ENCODE measurements at regions not wholly inside any gene's neighbourhood (a gene's known extent, or its start where the extent isn't known, plus 50 kb on each side); places are given as distances from the start of the nearest gene placed in this dataset.

DNA sequence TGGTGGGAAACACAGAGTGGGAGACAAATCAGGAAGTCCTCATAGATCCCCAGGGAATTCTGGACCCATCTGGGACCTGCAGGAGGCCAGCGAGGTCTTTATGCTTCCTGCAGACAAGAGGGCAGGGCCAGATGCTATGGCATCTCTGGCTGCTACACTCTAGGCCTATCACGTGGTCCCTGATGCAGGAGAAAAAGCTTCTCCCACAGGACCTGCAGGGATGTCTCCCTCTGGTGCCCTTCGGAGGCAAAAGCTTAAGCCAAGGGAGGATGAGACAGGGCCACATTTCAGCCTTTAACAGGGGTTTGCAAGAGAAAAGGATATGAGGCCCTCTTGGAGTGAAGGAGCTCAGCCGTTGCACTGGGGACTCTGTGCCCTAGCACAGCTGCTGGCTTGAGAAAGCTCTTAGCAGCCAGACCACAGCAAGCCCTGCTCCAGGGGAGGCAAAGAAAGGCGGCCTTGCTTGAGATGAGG, 243.0 kb downstream of the C1orf94 start:
- TF ChIP-seq HDGF (IDR thresholded peaks at IDR 0.05; ENCODE audit: borderline replicate concordance) (no peak), TARDBP (IDR thresholded peaks at IDR 0.05) (no peak), FOXM1 (IDR thresholded peaks at IDR 0.05; ENCODE audit: borderline replicate concordance) (no peak), FOXA1 (IDR thresholded peaks at IDR 0.05) (no peak), SP1 (IDR thresholded peaks at IDR 0.05) (no peak), NFRKB (IDR thresholded peaks at IDR 0.05) (no peak)
- TF ChIP-seq, protein P1, sequence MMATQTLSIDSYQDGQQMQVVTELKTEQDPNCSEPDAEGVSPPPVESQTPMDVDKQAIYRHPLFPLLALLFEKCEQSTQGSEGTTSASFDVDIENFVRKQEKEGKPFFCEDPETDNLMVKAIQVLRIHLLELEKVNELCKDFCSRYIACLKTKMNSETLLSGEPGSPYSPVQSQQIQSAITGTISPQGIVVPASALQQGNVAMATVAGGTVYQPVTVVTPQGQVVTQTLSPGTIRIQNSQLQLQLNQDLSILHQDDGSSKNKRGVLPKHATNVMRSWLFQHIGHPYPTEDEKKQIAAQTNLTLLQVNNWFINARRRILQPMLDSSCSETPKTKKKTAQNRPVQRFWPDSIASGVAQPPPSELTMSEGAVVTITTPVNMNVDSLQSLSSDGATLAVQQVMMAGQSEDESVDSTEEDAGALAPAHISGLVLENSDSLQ (IDR thresholded peaks at IDR 0.05), result no peak
